ENCODE measurements at regions not wholly inside any gene's neighbourhood (a gene's known extent, or its start where the extent isn't known, plus 50 kb on each side); places are given as distances from the start of the nearest gene placed in this dataset.

GRCh38 chr2:226143091-226143490 is 656.5 kb downstream of the IRS1 start:
- TF ChIP-seq CTCF (conservative IDR thresholded peaks at IDR 0.05; ENCODE audit: low read depth, low read length) = no peak
- TF ChIP-seq EZH2 (IDR thresholded peaks at IDR 0.05; ENCODE audit: borderline replicate concordance, low read depth, low read length, poor library complexity, severe bottlenecking) = no peak

All from A673 (cell line).